ENCODE measurements at regions not wholly inside any gene's neighbourhood (a gene's known extent, or its start where the extent isn't known, plus 50 kb on each side); places are given as distances from the start of the nearest gene placed in this dataset.

DNA sequence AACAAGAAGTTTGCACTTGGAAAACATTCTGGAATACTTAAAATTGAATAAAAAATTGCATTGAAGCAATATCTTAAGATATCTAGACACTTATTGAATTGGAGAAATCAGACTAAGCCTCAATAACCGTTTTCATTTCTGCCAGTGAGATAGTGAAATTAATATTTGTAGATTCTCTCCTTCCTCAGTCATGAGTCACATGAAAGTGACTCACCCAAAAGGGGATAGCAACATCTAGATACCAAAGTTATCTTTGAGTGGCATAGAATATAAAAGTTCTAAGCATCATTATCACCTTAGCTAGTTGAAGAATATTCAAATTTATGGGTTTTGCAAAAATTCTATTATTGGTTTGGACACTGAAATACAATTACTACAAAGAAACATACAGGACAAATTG lies 614.8 kb upstream of the ZNF717 start:
- no peak for DNase-seq (ENCODE audit: extremely low read depth, low read depth)
- TF ChIP-seq CTCF (IDR thresholded peaks at IDR 0.05; ENCODE audit: low read depth, low read length): no peak

GRCh38 chr3:76402926-76403325 lies 617.6 kb upstream of the ZNF717 start:
- no peak for DNase-seq (ENCODE audit: extremely low read depth, low read depth)

DNA sequence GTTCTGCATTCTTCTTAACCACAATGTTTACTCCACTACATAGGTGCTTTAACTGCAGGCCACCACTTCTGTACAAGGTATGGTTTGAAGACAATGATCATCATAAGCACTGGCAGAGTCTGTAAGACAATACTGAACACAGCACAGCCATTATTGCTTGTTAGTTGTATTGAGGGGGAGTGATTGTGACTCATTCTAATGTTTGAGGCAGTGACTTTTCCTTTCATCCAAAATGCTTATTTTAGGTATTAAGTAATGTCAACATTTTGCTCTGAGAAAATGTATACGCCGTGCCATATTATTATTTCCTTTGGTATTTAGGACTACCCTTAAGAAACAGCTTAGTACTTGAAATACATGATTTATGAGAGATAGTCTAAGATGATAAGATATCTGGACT lies 618.2 kb upstream of the ZNF717 start:
- no peak for DNase-seq (ENCODE audit: extremely low read depth, low read depth)
- TF ChIP-seq CTCF (IDR thresholded peaks at IDR 0.05; ENCODE audit: low read depth, low read length): no peak

More at GRCh38 chr3:76402926-76403325, 617.6 kb upstream of the ZNF717 start:
- no peak for TF ChIP-seq CTCF (IDR thresholded peaks at IDR 0.05; ENCODE audit: low read depth, low read length)

DNA sequence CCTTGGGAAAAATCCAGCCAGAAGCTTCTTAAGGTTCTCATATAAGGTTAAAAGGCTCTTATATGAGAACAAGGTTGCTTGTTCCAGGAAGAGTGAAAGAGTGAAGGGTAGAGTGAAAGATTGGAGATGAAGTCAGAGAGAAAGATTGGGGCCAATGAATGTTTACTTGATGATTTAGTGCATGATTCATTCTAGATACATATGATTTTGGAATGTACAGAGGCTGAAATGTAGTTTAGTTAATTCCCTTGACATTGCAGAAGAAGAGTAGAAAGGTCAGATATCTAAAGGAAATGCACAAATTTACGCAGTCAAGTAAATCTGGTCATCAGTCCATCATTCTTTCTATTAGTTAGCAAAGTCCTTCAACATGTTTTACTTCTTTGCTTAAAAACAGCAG lies 619.8 kb upstream of the ZNF717 start:
- DNase-seq (ENCODE audit: extremely low read depth, low read depth): no peak
- TF ChIP-seq CTCF (IDR thresholded peaks at IDR 0.05; ENCODE audit: low read depth, low read length): no peak

DNA sequence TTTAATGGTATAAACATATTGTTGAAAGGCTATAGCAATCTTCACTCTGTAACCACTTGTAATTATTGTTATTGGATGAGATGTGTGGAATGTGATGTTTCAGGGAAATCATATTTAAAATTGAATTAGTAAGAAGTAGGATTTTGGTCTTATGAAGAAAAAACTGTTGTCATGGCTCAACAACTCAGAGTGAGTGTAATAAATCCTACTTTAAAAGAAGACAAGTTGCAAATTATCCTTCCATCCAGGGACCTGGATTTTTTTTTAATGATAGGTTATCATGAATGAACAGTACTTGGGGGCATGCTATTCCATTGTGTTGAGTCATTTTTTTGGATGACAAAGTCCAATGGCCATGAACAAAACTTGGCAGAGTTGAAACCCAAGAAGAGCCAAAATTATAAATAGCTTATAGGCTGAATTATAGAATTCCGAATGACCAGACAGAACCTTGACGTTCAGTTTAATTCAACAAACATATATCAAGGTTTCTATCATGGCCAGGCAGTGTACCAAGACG lies 625.5 kb upstream of the ZNF717 start:
- DNase-seq (ENCODE audit: extremely low read depth, low read depth): no peak
- no peak for TF ChIP-seq CTCF (IDR thresholded peaks at IDR 0.05; ENCODE audit: low read depth, low read length)

GRCh38 chr3:76415384-76415783 lies 624.5 kb upstream of the ROBO2 start:
- no peak for TF ChIP-seq CTCF (IDR thresholded peaks at IDR 0.05; ENCODE audit: low read depth, low read length)
- no peak for DNase-seq (ENCODE audit: extremely low read depth, low read depth)

- no peak for TF ChIP-seq CTCF (IDR thresholded peaks at IDR 0.05; ENCODE audit: low read depth, low read length)
- no peak for DNase-seq (ENCODE audit: extremely low read depth, low read depth)
These were observed 610.2 kb upstream of the ROBO2 start for GRCh38 chr3:76429581-76430177.

All from AG09319 (cell line).